Psoas muscle (tissue), 7 donors: ENCODE measurements at regions not wholly inside any gene's neighbourhood (a gene's known extent, or its start where the extent isn't known, plus 50 kb on each side); places are given as distances from the start of the nearest gene placed in this dataset.
"Not testable (repeated sequence)": the region's sequence is repeated elsewhere in the genome, so short reads cannot be mapped to it uniquely, and the experiment has no call there.

ENCODE experiments used
- ATAC-seq, 4 donors: fragments of 200-7000 bp; cut with Tn5 transposase; one replicate each; pipeline ENCODE4 v1.9.1; 2020; ENCODE audit warnings: moderate library complexity in 3 of 4, mild to moderate bottlenecking in 2 of 4
- DNase-seq, 2 donors: peaks; one replicate each; pipeline ENCODE4 v3.0.0-alpha.2; 2020
- H3K27ac ChIP-seq: fragments of 200-600 bp; one replicate; pipeline ENCODE4 v1.8.0; 2022
- H3K27me3 ChIP-seq, 3 donors: fragments of 200-600 bp in 1 of 3; one replicate each; pipeline versions ENCODE4 v1.6.1 to v1.8.0; 2013 to 2022; ENCODE audit warnings: low read length in 2 of 3, mild to moderate bottlenecking in 2 of 3, moderate library complexity in 1 of 3; ENCODE audit not compliant: insufficient read depth in 3 of 3
- H3K36me3 ChIP-seq, 2 donors: fragments of 200-600 bp in 1 of 2; one replicate each; pipeline versions ENCODE4 v1.6.1 to v1.8.0; 2013 to 2022; ENCODE audit warnings: low read depth in 1 of 2, mild to moderate bottlenecking in 1 of 2, moderate library complexity in 1 of 2; ENCODE audit not compliant: insufficient read depth in 1 of 2
- H3K4me1 ChIP-seq: fragments of 200-600 bp; one replicate; pipeline ENCODE4 v1.8.0; 2022
- H3K4me3 ChIP-seq: fragments of 200-600 bp; one replicate; pipeline ENCODE4 v1.8.0; 2022; ENCODE audit warnings: mild to moderate bottlenecking
- H3K9me3 ChIP-seq: fragments of 200-600 bp; one replicate; pipeline ENCODE4 v1.8.0; 2022
- WGBS, 3 donors: extraction: QIAGEN DNeasy Blood & Tissue Kit; methylation state at CpG; one replicate each; pipeline versions ENCODE4 v1.1.6 to v1.1.7; 2013; 5-methylcytosine and 5-hydroxymethylcytosine counted together
- intact Hi-C, 2 donors: fragments of 100-400 bp; cut with DNase I; formaldehyde crosslinking; loops; one replicate each; pipeline versions ENCODE4 v1.11.0 to v1.14.2; 2022
- TF ChIP-seq, protein P1 (sequence below): fragments of 200-600 bp; IDR thresholded peaks from one replicate; pipeline ENCODE4 v1.8.0; 2022; ENCODE audit warnings: antibody characterized with exemption
- donor health status: healthy with polysubstance abuse.
- donor health status: DM: no; HTN: no; CAD: no; lungs with moderate emphysema.
- donor health status: Bipolar disorder and iron deficiency.
- donor health status: healthy.
- donor health status: DM: yes; HTN: yes; CAD: no.
- donor health status: DM: no; HTN: no; CAD: no.
- donor health status: DM: yes; HTN: yes; CAD: no.

- Histone ChIP-seq H3K36me3 (no peaks in the 10 kb centered on the region), H3K27me3 (no peaks in the 10 kb centered on the region), H3K4me1 (no peaks in the 10 kb centered on the region), H3K9me3 (no peaks in the 10 kb centered on the region), H3K4me3 (no peak overlapping the region), H3K27ac (no peak overlapping the region)
- WGBS, 3 donors, result 90 to 93% (median 92%) methylated on average over 1 of the region's 1 CpG
- intact Hi-C loops, result no loop called here
- ATAC-seq, result no peak
- TF ChIP-seq, protein P1, sequence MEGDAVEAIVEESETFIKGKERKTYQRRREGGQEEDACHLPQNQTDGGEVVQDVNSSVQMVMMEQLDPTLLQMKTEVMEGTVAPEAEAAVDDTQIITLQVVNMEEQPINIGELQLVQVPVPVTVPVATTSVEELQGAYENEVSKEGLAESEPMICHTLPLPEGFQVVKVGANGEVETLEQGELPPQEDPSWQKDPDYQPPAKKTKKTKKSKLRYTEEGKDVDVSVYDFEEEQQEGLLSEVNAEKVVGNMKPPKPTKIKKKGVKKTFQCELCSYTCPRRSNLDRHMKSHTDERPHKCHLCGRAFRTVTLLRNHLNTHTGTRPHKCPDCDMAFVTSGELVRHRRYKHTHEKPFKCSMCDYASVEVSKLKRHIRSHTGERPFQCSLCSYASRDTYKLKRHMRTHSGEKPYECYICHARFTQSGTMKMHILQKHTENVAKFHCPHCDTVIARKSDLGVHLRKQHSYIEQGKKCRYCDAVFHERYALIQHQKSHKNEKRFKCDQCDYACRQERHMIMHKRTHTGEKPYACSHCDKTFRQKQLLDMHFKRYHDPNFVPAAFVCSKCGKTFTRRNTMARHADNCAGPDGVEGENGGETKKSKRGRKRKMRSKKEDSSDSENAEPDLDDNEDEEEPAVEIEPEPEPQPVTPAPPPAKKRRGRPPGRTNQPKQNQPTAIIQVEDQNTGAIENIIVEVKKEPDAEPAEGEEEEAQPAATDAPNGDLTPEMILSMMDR, result no peak
- DNase-seq, result no peak
Measured at GRCh38 chr10:109245821-109246220, 677.5 kb downstream of the XPNPEP1 start.

DNA sequence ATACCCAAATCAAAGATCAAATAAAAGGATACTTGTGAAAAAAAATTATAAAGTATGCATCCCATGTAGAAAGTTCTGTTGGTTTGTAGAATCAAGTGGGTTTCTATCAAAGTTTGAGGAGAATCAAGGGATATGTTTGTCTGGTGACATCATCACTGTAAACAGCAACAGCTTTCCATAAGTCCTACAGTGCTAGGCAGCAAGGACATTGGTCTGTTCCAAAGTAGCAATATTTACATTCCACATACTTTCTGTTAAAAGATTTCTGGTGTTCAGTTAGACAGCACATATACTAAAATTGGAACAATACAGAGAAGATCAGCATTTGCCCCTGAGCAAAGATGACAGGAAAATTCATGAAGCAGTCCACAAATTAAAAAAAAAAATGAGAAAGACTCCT, 683.9 kb downstream of the XPNPEP1 start:
- H3K36me3 ChIP-seq, result no peaks in the 10 kb centered on the region
- H3K27me3 ChIP-seq, result no peaks in the 10 kb centered on the region
- DNase-seq (no peak), ATAC-seq (no peak)
- no peak overlapping the region for H3K4me3 ChIP-seq
- H3K4me1 ChIP-seq, result no peaks in the 10 kb centered on the region
- H3K9me3 ChIP-seq, result no peaks in the 10 kb centered on the region
- TF ChIP-seq, protein P1, result no peak
- H3K27ac ChIP-seq, result no peak overlapping the region
- intact Hi-C loops, result no loop called here

GRCh38 chr10:109237682-109238081, 685.6 kb downstream of the XPNPEP1 start:
- no peaks in the 10 kb centered on the region for H3K4me1 ChIP-seq
- DNase-seq, result no peak
- ATAC-seq, result no peak
- 53 to 58% (median 57%) methylated on average over 4 of the region's 4 CpGs for WGBS, 3 donors
- no peaks in the 10 kb centered on the region for H3K36me3 ChIP-seq
- no peak overlapping the region for H3K27ac ChIP-seq
- TF ChIP-seq, protein P1, result no peak
- intact Hi-C loops, result no loop called here
- H3K9me3 ChIP-seq, result no peaks in the 10 kb centered on the region
- H3K4me3 ChIP-seq, result no peak overlapping the region
- H3K27me3 ChIP-seq, result no peaks in the 10 kb centered on the region

GRCh38 chr10:109237050-109237449, 686.3 kb downstream of the XPNPEP1 start:
- Histone ChIP-seq H3K4me1 (no peaks in the 10 kb centered on the region), H3K9me3 (no peaks in the 10 kb centered on the region), H3K4me3 (no peak overlapping the region), H3K36me3 (no peaks in the 10 kb centered on the region), H3K27ac (no peak overlapping the region), H3K27me3 (no peaks in the 10 kb centered on the region)
- DNase-seq, result no peak
- 83 to 91% (median 86%) methylated on average over 2 of the region's 2 CpGs for WGBS, 3 donors
- TF ChIP-seq, protein P1, result no peak
- ATAC-seq, result no peak
- intact Hi-C loops, result no loop called here

DNA sequence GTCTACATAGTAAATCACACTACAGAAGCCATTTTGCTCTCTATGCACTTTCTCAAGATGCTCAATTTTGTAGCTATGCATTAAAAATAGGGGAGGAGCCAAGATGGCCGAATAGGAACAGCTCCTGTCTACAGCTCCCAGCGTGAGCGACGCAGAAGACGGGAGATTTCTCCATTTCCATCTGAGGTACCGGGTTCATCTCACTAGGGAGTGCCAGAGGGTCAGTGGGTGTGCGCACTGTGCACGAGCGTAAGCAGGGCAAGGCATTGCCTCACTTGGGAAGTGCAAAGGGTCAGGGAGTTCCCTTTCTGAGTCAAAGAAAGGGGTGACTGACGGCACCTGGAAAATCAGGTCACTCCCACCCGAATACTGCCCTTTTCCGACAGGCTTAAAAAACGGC, 699.8 kb downstream of the XPNPEP1 start:
- WGBS, 3 donors, result 79 to 92% (median 82%) methylated on average over 13 of the region's 13 CpGs
- H3K27me3 ChIP-seq, H3K27ac ChIP-seq, ATAC-seq, DNase-seq, H3K36me3 ChIP-seq, H3K4me1 ChIP-seq, H3K4me3 ChIP-seq, intact Hi-C loops, H3K9me3 ChIP-seq: not testable (repeated sequence)
